CD4-positive, alpha-beta T cell treated with Interleukin-6 for 4 hours (primary cell): ENCODE measurements at regions not wholly inside any gene's neighbourhood (a gene's known extent, or its start where the extent isn't known, plus 50 kb on each side); places are given as distances from the start of the nearest gene placed in this dataset.
"Not testable (repeated sequence)": the region's sequence is repeated elsewhere in the genome, so short reads cannot be mapped to it uniquely, and the experiment has no call there.

Source experiments
- DNase-seq: peaks from one replicate; pipeline ENCODE4 v3.0.0-alpha.2; 2020; ENCODE audit warnings: mixed read lengths

- DNase-seq, result no peak
Observed at GRCh38 chr21:15119486-15119885, 54.7 kb upstream of the NRIP1 start.

GRCh38 chr21:15121097-15121654 is 56.4 kb upstream of the NRIP1 start:
- DNase-seq, result no peak

- no peak for DNase-seq
Observed at GRCh38 chr21:15121655-15122120, 56.9 kb upstream of the NRIP1 start.

- no peak for DNase-seq
Observed at GRCh38 chr21:15122241-15122640, 57.4 kb upstream of the NRIP1 start.

- no peak for DNase-seq
Observed at GRCh38 chr21:15124731-15125130, 59.9 kb upstream of the NRIP1 start.

GRCh38 chr21:15126948-15127347 is 62.1 kb upstream of the NRIP1 start:
- no peak for DNase-seq

- DNase-seq, result no peak
Observed at GRCh38 chr21:15127437-15127836, 62.6 kb upstream of the NRIP1 start.

GRCh38 chr21:15128267-15128666 is 63.5 kb upstream of the NRIP1 start:
- no peak for DNase-seq

- DNase-seq, result not testable (repeated sequence)
Observed at GRCh38 chr21:15128714-15129113, 63.9 kb upstream of the NRIP1 start.

GRCh38 chr21:15130326-15130725 is 65.5 kb upstream of the NRIP1 start:
- DNase-seq, result no peak

GRCh38 chr21:15130751-15131150 is 66.0 kb upstream of the NRIP1 start:
- DNase-seq, result no peak

- DNase-seq, result no peak
Observed at GRCh38 chr21:15132781-15133180, 68.0 kb upstream of the NRIP1 start.

GRCh38 chr21:15134701-15135470 is 70.1 kb upstream of the NRIP1 start:
- DNase-seq, result no peak

- no peak for DNase-seq
Observed at GRCh38 chr21:15135867-15136629, 71.2 kb upstream of the NRIP1 start.

- DNase-seq, result no peak
Observed at GRCh38 chr21:15138490-15138889, 73.7 kb upstream of the NRIP1 start.

GRCh38 chr21:15139898-15140297 is 75.1 kb upstream of the NRIP1 start:
- no peak for DNase-seq

- DNase-seq, result no peak
Observed at GRCh38 chr21:15140321-15141019, 75.7 kb upstream of the NRIP1 start.

GRCh38 chr21:15141261-15141970 is 76.6 kb upstream of the NRIP1 start:
- DNase-seq, result no peak

GRCh38 chr21:15144026-15144425 is 79.2 kb upstream of the NRIP1 start:
- DNase-seq, result no peak

- no peak for DNase-seq
Observed at GRCh38 chr21:15148437-15148836, 83.6 kb upstream of the NRIP1 start.

GRCh38 chr21:15149600-15150224 is 84.9 kb upstream of the NRIP1 start:
- no peak for DNase-seq
